BJ (cell line): ENCODE measurements at regions not wholly inside any gene's neighbourhood (a gene's known extent, or its start where the extent isn't known, plus 50 kb on each side); places are given as distances from the start of the nearest gene placed in this dataset.

Experiments used
- CTCF ChIA-PET: fragments of 350-600 bp; formaldehyde crosslinking; extraction: SDS; loops from one replicate; lab custom pipeline; 2021; ENCODE audit warnings: antibody characterized with exemption, inconsistent platforms; lab: Yijun Ruan, JAX
- POLR2A ChIA-PET: fragments of 300-600 bp; sonication (Branson Sonifier 250); formaldehyde crosslinking; extraction: SDS; loops from one replicate; lab custom pipeline; 2021; ENCODE audit warnings: antibody characterized with exemption; lab: Charles Lee
- DNase-seq: peaks from one replicate; pipeline ENCODE4 v3.0.0-alpha.2; 2011; ENCODE audit warnings: low read depth
- H3K27me3 ChIP-seq: 2 replicates; pipeline ENCODE4 v1.6.0; 2011; ENCODE audit warnings: low read length; ENCODE audit not compliant: control insufficient read depth, insufficient read depth
- H3K36me3 ChIP-seq: 2 replicates; pipeline ENCODE4 v1.5.1; 2011; ENCODE audit warnings: low read length; ENCODE audit not compliant: control insufficient read depth, insufficient read depth
- H3K4me3 ChIP-seq: 2 replicates; pipeline ENCODE4 v1.5.1; 2011; ENCODE audit warnings: low read depth, mild to moderate bottlenecking, control low read depth, low read length
- TF ChIP-seq, protein P1 (sequence below): IDR thresholded peaks from 2 replicates; pipeline ENCODE4 v1.5.1; 2011; ENCODE audit warnings: low read depth, mild to moderate bottlenecking, control low read depth, inconsistent platforms, low read length, moderate library complexity; ENCODE audit not compliant: insufficient read depth

DNA sequence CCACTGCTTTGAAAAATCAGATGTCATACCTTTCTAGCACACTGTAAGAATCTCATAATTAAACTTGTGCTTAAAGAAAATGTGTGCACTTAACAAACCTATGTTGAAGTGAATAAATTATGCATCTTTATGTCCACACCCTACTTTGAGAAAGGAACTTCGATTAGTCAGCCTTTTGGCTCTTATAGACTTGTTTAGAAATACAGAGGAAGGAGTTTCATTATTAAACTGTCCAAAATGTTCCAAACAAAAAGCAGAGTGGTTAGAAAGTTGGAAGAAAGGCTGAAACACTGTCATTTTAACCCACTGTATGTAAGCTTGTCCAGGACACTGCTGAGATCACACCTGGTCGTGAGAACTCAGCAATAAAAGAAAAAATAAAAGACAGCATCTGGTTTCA, 863.2 kb upstream of the CHORDC1 start:
- ChIA-PET POLR2A (no interaction called here), CTCF (no interaction called here)
- no peaks in the 10 kb centered on the region for H3K36me3 ChIP-seq
- H3K27me3 ChIP-seq = no peaks in the 10 kb centered on the region
- no peak overlapping the region for H3K4me3 ChIP-seq
- TF ChIP-seq, protein P1, sequence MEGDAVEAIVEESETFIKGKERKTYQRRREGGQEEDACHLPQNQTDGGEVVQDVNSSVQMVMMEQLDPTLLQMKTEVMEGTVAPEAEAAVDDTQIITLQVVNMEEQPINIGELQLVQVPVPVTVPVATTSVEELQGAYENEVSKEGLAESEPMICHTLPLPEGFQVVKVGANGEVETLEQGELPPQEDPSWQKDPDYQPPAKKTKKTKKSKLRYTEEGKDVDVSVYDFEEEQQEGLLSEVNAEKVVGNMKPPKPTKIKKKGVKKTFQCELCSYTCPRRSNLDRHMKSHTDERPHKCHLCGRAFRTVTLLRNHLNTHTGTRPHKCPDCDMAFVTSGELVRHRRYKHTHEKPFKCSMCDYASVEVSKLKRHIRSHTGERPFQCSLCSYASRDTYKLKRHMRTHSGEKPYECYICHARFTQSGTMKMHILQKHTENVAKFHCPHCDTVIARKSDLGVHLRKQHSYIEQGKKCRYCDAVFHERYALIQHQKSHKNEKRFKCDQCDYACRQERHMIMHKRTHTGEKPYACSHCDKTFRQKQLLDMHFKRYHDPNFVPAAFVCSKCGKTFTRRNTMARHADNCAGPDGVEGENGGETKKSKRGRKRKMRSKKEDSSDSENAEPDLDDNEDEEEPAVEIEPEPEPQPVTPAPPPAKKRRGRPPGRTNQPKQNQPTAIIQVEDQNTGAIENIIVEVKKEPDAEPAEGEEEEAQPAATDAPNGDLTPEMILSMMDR = no peak
- DNase-seq = no peak

DNA sequence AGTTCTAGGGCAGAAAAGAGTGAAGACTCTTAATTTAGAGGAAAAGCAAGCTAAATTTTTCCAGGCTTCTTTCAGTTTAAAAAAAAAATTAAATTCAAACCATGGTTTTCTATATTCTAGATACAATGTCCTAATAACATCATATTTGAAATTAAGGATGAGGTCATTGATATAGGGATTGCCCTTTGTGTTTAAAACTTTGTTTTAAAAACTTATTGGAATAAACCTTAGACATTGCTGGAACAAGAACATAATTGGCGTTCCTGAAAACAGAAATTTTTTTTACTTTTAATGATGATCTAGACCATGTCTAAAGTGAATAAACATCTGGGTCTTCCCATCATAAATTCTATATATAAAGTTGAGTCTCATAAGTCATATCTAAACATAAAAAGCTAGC, 859.4 kb upstream of the CHORDC1 start:
- Histone ChIP-seq H3K4me3 (no peak overlapping the region), H3K36me3 (no peaks in the 10 kb centered on the region), H3K27me3 (no peaks in the 10 kb centered on the region)
- CTCF ChIA-PET = no interaction called here
- TF ChIP-seq, protein P1 = no peak
- no peak for DNase-seq
- POLR2A ChIA-PET = no interaction called here

DNA sequence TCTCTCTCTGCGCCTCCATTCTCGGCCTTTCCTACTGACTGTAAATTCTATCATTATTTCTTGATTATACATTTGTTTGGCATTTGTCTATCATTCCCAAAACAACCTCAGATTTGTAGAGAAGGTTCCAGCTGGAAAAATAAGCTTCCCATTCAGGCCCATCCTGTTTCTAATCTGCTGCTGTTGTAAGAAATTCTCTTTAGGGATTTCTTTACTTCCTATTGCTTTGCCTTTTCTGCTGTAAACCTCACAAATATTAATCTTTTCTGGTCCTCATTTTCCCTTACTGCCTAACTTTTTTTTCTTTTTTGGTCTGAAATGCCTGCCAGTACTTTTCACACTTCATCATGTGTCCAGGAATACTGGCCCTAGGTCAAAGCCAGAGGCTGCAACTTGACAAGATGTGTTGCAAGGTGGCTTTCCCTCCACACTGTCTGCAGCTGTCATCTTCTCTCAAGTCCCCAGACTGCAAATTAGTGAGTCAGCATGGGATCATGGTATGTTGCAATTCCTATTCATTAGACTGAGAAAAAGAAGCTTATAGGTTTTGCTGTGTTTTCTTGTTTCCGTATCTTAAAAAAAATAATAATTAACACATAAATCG, 858.7 kb upstream of the CHORDC1 start:
- CTCF ChIA-PET = no interaction called here
- Histone ChIP-seq H3K36me3 (no peaks in the 10 kb centered on the region), H3K27me3 (no peaks in the 10 kb centered on the region), H3K4me3 (no peak overlapping the region)
- DNase-seq = no peak
- TF ChIP-seq, protein P1 = no peak
- POLR2A ChIA-PET = no interaction called here

DNA sequence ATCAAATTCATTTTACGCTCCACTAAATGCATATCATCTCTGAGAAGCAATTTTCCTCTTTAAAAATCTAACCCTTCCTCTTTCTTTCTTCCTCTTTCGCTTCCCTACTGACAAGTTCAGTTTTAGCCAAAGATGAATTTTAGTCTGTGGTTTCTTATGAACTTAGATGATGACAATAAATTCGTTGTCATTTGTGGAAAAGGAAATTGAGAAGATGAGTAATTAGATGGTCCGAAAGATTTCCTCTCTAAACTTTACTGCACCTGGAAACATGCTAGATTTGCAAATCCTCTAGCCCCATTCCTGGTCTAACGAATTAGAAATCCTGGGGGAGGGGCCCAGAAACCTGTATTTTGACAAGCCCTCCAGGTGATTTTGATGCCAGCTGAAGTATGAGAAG, 855.4 kb upstream of the CHORDC1 start:
- POLR2A ChIA-PET = no interaction called here
- H3K36me3 ChIP-seq = no peaks in the 10 kb centered on the region
- no peak overlapping the region for H3K4me3 ChIP-seq
- no peaks in the 10 kb centered on the region for H3K27me3 ChIP-seq
- DNase-seq = no peak
- CTCF ChIA-PET = no interaction called here
- TF ChIP-seq, protein P1 = no peak

DNA sequence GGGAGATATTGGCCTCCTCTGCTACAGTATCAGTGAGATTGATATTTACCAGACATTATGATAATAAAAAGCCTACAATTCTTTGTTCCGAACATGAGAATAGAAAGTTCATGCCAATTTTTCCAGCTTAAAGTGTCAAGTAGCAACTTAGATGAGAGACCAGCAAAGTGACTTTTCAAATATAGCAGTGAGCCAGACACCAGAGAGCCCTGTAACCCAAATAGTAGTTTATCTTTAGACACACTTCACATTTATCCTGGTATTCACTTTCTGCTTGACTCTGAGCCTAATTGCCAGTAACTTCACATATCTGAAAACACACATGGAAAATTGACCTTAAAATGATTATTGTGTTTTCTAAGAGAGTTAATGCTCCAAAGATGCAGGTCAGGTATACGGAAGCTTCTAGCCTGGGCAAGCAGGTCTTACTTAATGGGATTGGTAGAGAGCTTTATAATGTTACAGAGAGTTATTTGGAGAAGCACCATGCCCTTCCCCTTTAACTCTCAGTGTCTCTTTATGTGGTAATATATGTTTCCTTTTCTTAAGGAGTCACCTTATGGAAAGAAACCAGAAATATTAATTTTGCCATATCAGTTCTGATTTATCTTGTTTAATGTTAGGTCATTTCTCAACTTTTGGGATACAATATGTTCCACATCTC, 852.3 kb upstream of the CHORDC1 start:
- H3K36me3 ChIP-seq = no peaks in the 10 kb centered on the region
- no peak for DNase-seq
- ChIA-PET CTCF (no interaction called here), POLR2A (no interaction called here)
- TF ChIP-seq, protein P1 = no peak
- no peaks in the 10 kb centered on the region for H3K27me3 ChIP-seq
- H3K4me3 ChIP-seq = no peak overlapping the region
